ENCODE measurements at regions not wholly inside any gene's neighbourhood (a gene's known extent, or its start where the extent isn't known, plus 50 kb on each side); places are given as distances from the start of the nearest gene placed in this dataset.

- no peak for TF ChIP-seq CTCF (IDR thresholded peaks at IDR 0.05; ENCODE audit: control extremely low read depth in 1 of 3, insufficient read depth in 1 of 3, low read depth in 1 of 3, low read length in 3 of 3)
- no peak for TF ChIP-seq ATF3 (IDR thresholded peaks at IDR 0.05; ENCODE audit: insufficient read depth, low read depth, low read length)
- no peak for TF ChIP-seq SUZ12 (IDR thresholded peaks at IDR 0.05; ENCODE audit: low read length)
- no peak for TF ChIP-seq GTF2F1 (IDR thresholded peaks at IDR 0.05; ENCODE audit: borderline replicate concordance, low read depth, low read length)
- no peak for TF ChIP-seq GABPA (IDR thresholded peaks at IDR 0.05; ENCODE audit: borderline replicate concordance, insufficient read depth, low read length)
- TF ChIP-seq RXRA (IDR thresholded peaks at IDR 0.05; ENCODE audit: insufficient read depth, low read depth, low read length): no peak
- TF ChIP-seq JUND (IDR thresholded peaks at IDR 0.05; ENCODE audit: low read length): no peak
Observed at GRCh38 chr1:232694475-232694874, 64.5 kb upstream of the SIPA1L2 start.

All from H1 (cell line).